Loucy (cell line): ENCODE measurements at regions not wholly inside any gene's neighbourhood (a gene's known extent, or its start where the extent isn't known, plus 50 kb on each side); places are given as distances from the start of the nearest gene placed in this dataset.

Experiments
- H2AFZ ChIP-seq: fragments of 200-600 bp; sonication (generic); 2 replicates; pipeline ENCODE4 v1.6.0; 2016; ENCODE audit warnings: antibody characterized with exemption, mild to moderate bottlenecking, low read length, moderate library complexity
- H3F3A ChIP-seq: fragments of 200-600 bp; 2 replicates; pipeline ENCODE4 v1.6.0; 2016; ENCODE audit warnings: antibody characterized with exemption, low read depth, mild to moderate bottlenecking
- H3K27me3 ChIP-seq: fragments of 200-600 bp; sonication (generic); 2 replicates; pipeline ENCODE4 v1.6.1; 2014; ENCODE audit warnings: low read length, mild to moderate bottlenecking; ENCODE audit not compliant: insufficient read depth, poor library complexity, severe bottlenecking
- H3K36me3 ChIP-seq: fragments of 200-600 bp; sonication (generic); 2 replicates; pipeline ENCODE4 v1.6.1; 2016; ENCODE audit warnings: low read length; ENCODE audit not compliant: insufficient read depth
- H3K4me1 ChIP-seq: fragments of 200-600 bp; sonication (generic); 2 replicates; pipeline ENCODE4 v1.5.1; 2014; ENCODE audit warnings: low read length, mild to moderate bottlenecking; ENCODE audit not compliant: insufficient read depth, poor library complexity, severe bottlenecking
- H3K4me2 ChIP-seq: fragments of 200-600 bp; sonication (generic); 2 replicates; pipeline ENCODE4 v1.6.0; 2014; ENCODE audit warnings: antibody characterized with exemption, low read length, low read depth, mild to moderate bottlenecking; ENCODE audit not compliant: poor library complexity, severe bottlenecking
- H3K4me3 ChIP-seq: fragments of 200-600 bp; sonication (generic); 2 replicates; pipeline ENCODE4 v1.5.1; 2014; ENCODE audit warnings: low read length, mild to moderate bottlenecking, mixed read lengths; ENCODE audit not compliant: poor library complexity, severe bottlenecking
- H3K79me2 ChIP-seq: fragments of 200-600 bp; sonication (generic); 2 replicates; pipeline ENCODE4 v1.6.1; 2014; ENCODE audit warnings: low read length; ENCODE audit not compliant: insufficient read depth
- H3K9ac ChIP-seq: fragments of 200-600 bp; sonication (generic); 2 replicates; pipeline ENCODE4 v1.6.0; 2014; ENCODE audit warnings: mild to moderate bottlenecking, low read depth, low read length, moderate library complexity; ENCODE audit not compliant: poor library complexity, severe bottlenecking
- H3K9me2 ChIP-seq: fragments of 200-600 bp; sonication (generic); replicated peaks from 2 replicates; pipeline ENCODE4 v1.6.1; 2016; ENCODE audit warnings: low read depth, low read length, mixed read lengths
- H3K9me3 ChIP-seq: fragments of 200-600 bp; sonication (generic); 2 replicates; pipeline ENCODE4 v1.6.1; 2014; ENCODE audit warnings: mild to moderate bottlenecking, antibody characterized with exemption, low read length, low read depth; ENCODE audit not compliant: insufficient read depth
- H4K20me1 ChIP-seq: fragments of 200-600 bp; sonication (generic); 2 replicates; pipeline ENCODE4 v1.6.0; 2014; ENCODE audit warnings: antibody characterized with exemption, low read length, mild to moderate bottlenecking; ENCODE audit not compliant: insufficient read depth, poor library complexity, severe bottlenecking
- EZH2phosphoT487 ChIP-seq: fragments of 200-600 bp; IDR thresholded peaks from 2 replicates; pipeline ENCODE4 v1.6.1; 2018; ENCODE audit warnings: antibody characterized with exemption, mild to moderate bottlenecking, moderate library complexity, borderline replicate concordance
- TF ChIP-seq, protein P1 (sequence below): fragments of 200-600 bp; sonication (generic); conservative IDR thresholded peaks from 2 replicates; pipeline ENCODE4 v1.5.1; 2014; ENCODE audit warnings: mild to moderate bottlenecking, antibody characterized with exemption, low read length

GRCh38 chr21:32140151-32140550, 138.7 kb downstream of the MIS18A start:
- TF ChIP-seq, protein P1, sequence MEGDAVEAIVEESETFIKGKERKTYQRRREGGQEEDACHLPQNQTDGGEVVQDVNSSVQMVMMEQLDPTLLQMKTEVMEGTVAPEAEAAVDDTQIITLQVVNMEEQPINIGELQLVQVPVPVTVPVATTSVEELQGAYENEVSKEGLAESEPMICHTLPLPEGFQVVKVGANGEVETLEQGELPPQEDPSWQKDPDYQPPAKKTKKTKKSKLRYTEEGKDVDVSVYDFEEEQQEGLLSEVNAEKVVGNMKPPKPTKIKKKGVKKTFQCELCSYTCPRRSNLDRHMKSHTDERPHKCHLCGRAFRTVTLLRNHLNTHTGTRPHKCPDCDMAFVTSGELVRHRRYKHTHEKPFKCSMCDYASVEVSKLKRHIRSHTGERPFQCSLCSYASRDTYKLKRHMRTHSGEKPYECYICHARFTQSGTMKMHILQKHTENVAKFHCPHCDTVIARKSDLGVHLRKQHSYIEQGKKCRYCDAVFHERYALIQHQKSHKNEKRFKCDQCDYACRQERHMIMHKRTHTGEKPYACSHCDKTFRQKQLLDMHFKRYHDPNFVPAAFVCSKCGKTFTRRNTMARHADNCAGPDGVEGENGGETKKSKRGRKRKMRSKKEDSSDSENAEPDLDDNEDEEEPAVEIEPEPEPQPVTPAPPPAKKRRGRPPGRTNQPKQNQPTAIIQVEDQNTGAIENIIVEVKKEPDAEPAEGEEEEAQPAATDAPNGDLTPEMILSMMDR = no peak
- no peak for TF ChIP-seq EZH2phosphoT487
- no peak overlapping the region for H3K4me2 ChIP-seq
- H3K4me3 ChIP-seq = no peak overlapping the region
- H3K79me2 ChIP-seq = no peaks in the 10 kb centered on the region
- no peaks in the 10 kb centered on the region for H3K27me3 ChIP-seq
- no peaks in the 10 kb centered on the region for H4K20me1 ChIP-seq
- H3K9me3 ChIP-seq = peaks cover 6% of the 10 kb centered on the region; the same call in 1 of the 2 replicates
- H2AFZ ChIP-seq = no peak overlapping the region
- H3K9ac ChIP-seq = no peak overlapping the region
- no peaks in the 10 kb centered on the region for H3K36me3 ChIP-seq
- no peaks in the 10 kb centered on the region for H3F3A ChIP-seq
- H3K9me2 ChIP-seq = no peaks in the 10 kb centered on the region
- no peaks in the 10 kb centered on the region for H3K4me1 ChIP-seq

DNA sequence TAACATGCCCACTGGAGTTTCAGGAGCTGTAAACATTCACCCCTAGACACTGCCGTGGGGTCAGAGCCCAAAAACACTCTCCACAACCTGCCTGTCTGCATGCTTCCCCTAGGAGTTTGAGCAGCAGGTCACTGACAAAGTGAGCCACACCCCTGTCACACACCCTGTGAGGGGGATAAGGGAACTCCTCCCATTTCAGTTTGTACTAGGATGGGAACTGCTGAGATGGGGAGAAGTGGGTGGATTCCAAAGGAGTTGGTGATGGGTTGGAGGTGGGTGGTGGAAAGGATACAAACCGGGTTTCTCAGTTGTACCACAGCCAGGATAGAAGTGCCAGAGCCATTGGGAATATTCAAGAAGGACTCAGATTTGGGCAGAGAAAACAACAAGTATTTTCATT, 140.2 kb downstream of the MIS18A start:
- Histone ChIP-seq H3K9ac (no peak overlapping the region), H3K4me2 (no peak overlapping the region), H3K79me2 (no peaks in the 10 kb centered on the region), H2AFZ (no peak overlapping the region), H4K20me1 (no peaks in the 10 kb centered on the region), H3F3A (no peaks in the 10 kb centered on the region), H3K4me1 (no peaks in the 10 kb centered on the region), H3K27me3 (no peaks in the 10 kb centered on the region), H3K36me3 (no peaks in the 10 kb centered on the region), H3K4me3 (no peak overlapping the region), H3K9me2 (no peaks in the 10 kb centered on the region), H3K9me3 (peaks cover 6% of the 10 kb centered on the region; the same call in 1 of the 2 replicates)
- TF ChIP-seq, protein P1 = no peak
- no peak for TF ChIP-seq EZH2phosphoT487

DNA sequence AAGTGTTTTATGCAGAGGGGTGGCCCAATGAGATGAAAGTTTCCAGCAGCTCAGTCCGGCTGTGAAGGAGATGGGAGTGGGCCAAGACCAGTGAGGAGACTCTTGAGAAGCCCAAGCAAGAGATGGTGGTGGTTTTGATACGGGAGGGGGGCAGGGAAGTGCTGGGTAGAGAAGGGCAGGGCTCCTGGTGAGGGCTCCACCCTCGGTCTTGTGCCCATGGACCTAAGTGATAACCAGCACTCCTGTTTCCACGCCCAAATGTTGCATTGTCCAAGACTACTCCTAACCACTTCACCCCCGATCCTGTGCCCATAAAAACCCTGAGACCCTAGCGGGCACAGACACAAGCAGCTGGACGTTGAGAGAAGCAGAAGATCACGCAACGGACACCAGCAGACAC, 140.9 kb downstream of the MIS18A start:
- no peaks in the 10 kb centered on the region for H3K9me2 ChIP-seq
- no peaks in the 10 kb centered on the region for H4K20me1 ChIP-seq
- H3K4me2 ChIP-seq = no peak overlapping the region
- H3K4me1 ChIP-seq = no peaks in the 10 kb centered on the region
- H3K36me3 ChIP-seq = no peaks in the 10 kb centered on the region
- H2AFZ ChIP-seq = no peak overlapping the region
- TF ChIP-seq EZH2phosphoT487 = no peak
- TF ChIP-seq, protein P1 = no peak
- H3K79me2 ChIP-seq = no peaks in the 10 kb centered on the region
- H3K27me3 ChIP-seq = no peaks in the 10 kb centered on the region
- no peak overlapping the region for H3K9ac ChIP-seq
- no peak overlapping the region for H3K4me3 ChIP-seq
- no peaks in the 10 kb centered on the region for H3F3A ChIP-seq
- H3K9me3 ChIP-seq = peaks cover 6% of the 10 kb centered on the region; the same call in 1 of the 2 replicates
